HepG2 (cell line): ENCODE measurements at regions not wholly inside any gene's neighbourhood (a gene's known extent, or its start where the extent isn't known, plus 50 kb on each side); places are given as distances from the start of the nearest gene placed in this dataset.

Source experiments
- ARNT2 ChIP-seq: sonication (generic); formaldehyde crosslinking; IDR thresholded peaks from 2 replicates; pipeline ENCODE4 v1.8.0; 2022; ENCODE audit warnings: mild to moderate bottlenecking, low read depth, missing genetic modification reagents, moderate library complexity
- GMEB1 ChIP-seq: sonication (generic); formaldehyde crosslinking; IDR thresholded peaks from 2 replicates; pipeline ENCODE4 v1.5.1; 2020; ENCODE audit warnings: missing genetic modification reagents, mild to moderate bottlenecking, borderline replicate concordance
- HNF1A ChIP-seq, 2 experiments: sonication (generic) in 1 of 2; formaldehyde crosslinking in 1 of 2; IDR thresholded peaks; 2 replicates each; pipeline versions ENCODE4 v1.4.0 to v1.6.1; 2016 to 2020; ENCODE audit warnings: borderline replicate concordance in 1 of 2, low read depth in 1 of 2, mild to moderate bottlenecking in 1 of 2, missing genetic modification reagents in 1 of 2
- MXD1 ChIP-seq: sonication (generic); formaldehyde crosslinking; IDR thresholded peaks from 2 replicates; pipeline ENCODE4 v1.4.0; 2020; ENCODE audit warnings: mild to moderate bottlenecking, missing genetic modification reagents
- TEF ChIP-seq: sonication (generic); formaldehyde crosslinking; IDR thresholded peaks from 2 replicates; pipeline ENCODE4 v1.5.0; 2020; ENCODE audit warnings: missing genetic modification reagents
- ZKSCAN5 ChIP-seq: sonication (generic); formaldehyde crosslinking; IDR thresholded peaks from 2 replicates; pipeline ENCODE4 v1.5.1; 2020; ENCODE audit warnings: mild to moderate bottlenecking, missing genetic modification reagents
- ZKSCAN8 ChIP-seq: IDR thresholded peaks from 2 replicates; pipeline ENCODE4 v1.6.1; 2016; ENCODE audit warnings: borderline replicate concordance, missing genetic modification reagents, missing compliant biosample characterization
- ZMAT3 ChIP-seq: sonication (generic); formaldehyde crosslinking; conservative IDR thresholded peaks from 2 replicates; pipeline ENCODE4 v1.7.0; 2021; ENCODE audit warnings: missing genetic modification reagents
- ZNF10 ChIP-seq: sonication (generic); formaldehyde crosslinking; IDR thresholded peaks from 2 replicates; pipeline ENCODE4 v1.4.0; 2020; ENCODE audit warnings: mild to moderate bottlenecking, low read depth, missing genetic modification reagents, borderline replicate concordance

- no peak for TF ChIP-seq HNF1A (IDR thresholded peaks at IDR 0.05; ENCODE audit: low read depth)
- TF ChIP-seq HNF1A (CRISPR knock-in tag; IDR thresholded peaks at IDR 0.05; ENCODE audit: borderline replicate concordance), result no peak
- no peak for TF ChIP-seq MXD1
- no peak for TF ChIP-seq TEF (CRISPR knock-in tag)
- TF ChIP-seq ARNT2 (CRISPR knock-in tag), result no peak
- no peak for TF ChIP-seq GMEB1 (CRISPR knock-in tag)
- TF ChIP-seq ZKSCAN5, result no peak
- TF ChIP-seq ZNF10 (CRISPR knock-in tag), result no peak
- no peak for TF ChIP-seq ZKSCAN8 (CRISPR knock-in tag)
- TF ChIP-seq ZMAT3, result no peak
Observed at GRCh38 chr1:4019147-4019521, 119.1 kb upstream of the C1orf174 start (continued).
